ENCODE measurements at regions not wholly inside any gene's neighbourhood (a gene's known extent, or its start where the extent isn't known, plus 50 kb on each side); places are given as distances from the start of the nearest gene placed in this dataset.

DNA sequence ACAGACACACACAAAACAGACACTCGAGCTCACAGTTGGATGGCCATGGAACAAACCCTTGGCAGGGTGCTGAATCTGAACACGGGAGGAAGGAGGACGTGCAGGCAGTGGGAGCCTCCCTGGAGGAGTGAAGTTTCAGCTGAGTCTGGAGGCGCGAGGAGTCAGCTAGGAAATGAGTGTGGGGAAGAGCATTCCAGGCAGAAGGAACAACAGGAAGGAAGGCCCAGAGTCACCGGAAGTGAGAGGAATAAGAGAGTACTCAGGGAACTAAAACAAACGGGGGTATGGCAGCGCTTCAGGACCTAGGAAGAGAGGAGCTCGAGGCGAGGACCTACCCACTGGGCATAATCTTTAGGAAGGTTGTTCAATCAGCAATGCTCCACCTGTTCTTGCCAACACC is 137.3 kb downstream of the SYF2 start:
- Histone ChIP-seq H3K27me3 (ENCODE audit: control insufficient read depth, insufficient read depth, low read length) (no peaks in the 10 kb centered on the region), H3K9ac (ENCODE audit: low read length in 3 of 3) (no peak overlapping the region), H3K27ac (ENCODE audit: low read depth in 2 of 2, low read length in 2 of 2) (no peak overlapping the region), H3K4me1 (ENCODE audit: control insufficient read depth in 2 of 3, insufficient read depth in 2 of 3, low read depth in 1 of 3, low read length in 3 of 3) (no peaks in the 10 kb centered on the region), H3K9me3 (ENCODE audit: control insufficient read depth in 2 of 3, insufficient read depth in 1 of 3, low read length in 3 of 3) (no peaks in the 10 kb centered on the region), H3K4me3 (ENCODE audit: low read length in 3 of 3) (no peak overlapping the region), H3K36me3 (ENCODE audit: control insufficient read depth in 2 of 3, insufficient read depth in 3 of 3, low read length in 3 of 3) (no peaks in the 10 kb centered on the region)
- TF ChIP-seq, protein P1, sequence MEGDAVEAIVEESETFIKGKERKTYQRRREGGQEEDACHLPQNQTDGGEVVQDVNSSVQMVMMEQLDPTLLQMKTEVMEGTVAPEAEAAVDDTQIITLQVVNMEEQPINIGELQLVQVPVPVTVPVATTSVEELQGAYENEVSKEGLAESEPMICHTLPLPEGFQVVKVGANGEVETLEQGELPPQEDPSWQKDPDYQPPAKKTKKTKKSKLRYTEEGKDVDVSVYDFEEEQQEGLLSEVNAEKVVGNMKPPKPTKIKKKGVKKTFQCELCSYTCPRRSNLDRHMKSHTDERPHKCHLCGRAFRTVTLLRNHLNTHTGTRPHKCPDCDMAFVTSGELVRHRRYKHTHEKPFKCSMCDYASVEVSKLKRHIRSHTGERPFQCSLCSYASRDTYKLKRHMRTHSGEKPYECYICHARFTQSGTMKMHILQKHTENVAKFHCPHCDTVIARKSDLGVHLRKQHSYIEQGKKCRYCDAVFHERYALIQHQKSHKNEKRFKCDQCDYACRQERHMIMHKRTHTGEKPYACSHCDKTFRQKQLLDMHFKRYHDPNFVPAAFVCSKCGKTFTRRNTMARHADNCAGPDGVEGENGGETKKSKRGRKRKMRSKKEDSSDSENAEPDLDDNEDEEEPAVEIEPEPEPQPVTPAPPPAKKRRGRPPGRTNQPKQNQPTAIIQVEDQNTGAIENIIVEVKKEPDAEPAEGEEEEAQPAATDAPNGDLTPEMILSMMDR (IDR thresholded peaks at IDR 0.05; ENCODE audit: borderline replicate concordance, extremely low read depth, insufficient read depth), result no peak
- FAIRE-seq (no peak), DNase-seq (no peak)
- intact Hi-C loops (cut with DNase I), result no loop called here

DNA sequence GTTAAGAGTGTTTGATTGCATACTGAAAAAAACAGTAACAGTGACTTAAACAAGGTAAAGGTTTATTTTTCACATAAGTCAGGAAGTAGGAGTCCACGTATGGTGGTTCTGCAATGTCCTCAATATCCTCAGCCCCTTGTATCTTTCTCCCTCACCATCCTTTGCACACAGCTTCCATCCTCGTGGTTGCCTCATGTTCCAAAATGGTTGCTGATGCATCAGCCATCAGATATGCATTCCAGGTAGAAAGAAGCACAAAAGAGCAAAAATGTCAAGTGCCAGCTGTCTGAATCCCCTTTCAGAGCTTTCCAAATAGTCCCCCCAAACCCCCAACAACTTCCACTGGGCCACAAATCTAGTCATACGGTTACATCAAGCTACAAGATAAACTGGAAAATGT is 138.1 kb downstream of the SYF2 start:
- FAIRE-seq, result no peak
- intact Hi-C loops (cut with DNase I), result no loop called here

DNA sequence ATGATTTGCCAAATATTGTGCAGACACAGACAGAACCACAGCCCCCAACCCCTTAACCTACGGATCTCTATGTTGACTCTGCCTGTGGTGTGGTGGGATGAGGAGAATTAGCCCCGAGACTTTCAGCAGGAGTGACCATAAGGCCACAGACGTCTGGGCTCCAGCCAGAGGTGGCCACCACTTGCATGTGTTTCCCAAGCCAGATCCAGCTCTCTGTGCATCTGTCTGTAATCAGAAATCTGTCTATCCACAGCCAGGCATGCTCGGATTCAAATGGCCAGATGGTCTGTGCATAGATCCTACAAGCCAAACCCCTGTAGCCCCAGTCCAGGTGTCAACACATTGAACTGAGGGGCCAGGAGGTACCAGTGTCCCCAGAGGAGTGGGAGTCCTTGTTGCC is 140.6 kb downstream of the SYF2 start:
- no peak overlapping the region for H3K9ac ChIP-seq (ENCODE audit: low read length in 3 of 3)
- H3K9me3 ChIP-seq (ENCODE audit: control insufficient read depth in 2 of 3, insufficient read depth in 1 of 3, low read length in 3 of 3), result no peaks in the 10 kb centered on the region
- H3K36me3 ChIP-seq (ENCODE audit: control insufficient read depth in 2 of 3, insufficient read depth in 3 of 3, low read length in 3 of 3), result no peaks in the 10 kb centered on the region
- TF ChIP-seq, protein P1 (IDR thresholded peaks at IDR 0.05; ENCODE audit: borderline replicate concordance, extremely low read depth, insufficient read depth), result no peak
- FAIRE-seq (no peak), DNase-seq (no peak)
- H3K27ac ChIP-seq (ENCODE audit: low read depth in 2 of 2, low read length in 2 of 2), result no peak overlapping the region
- intact Hi-C loops (cut with DNase I), result no loop called here
- no peaks in the 10 kb centered on the region for H3K4me1 ChIP-seq (ENCODE audit: control insufficient read depth in 2 of 3, insufficient read depth in 2 of 3, low read depth in 1 of 3, low read length in 3 of 3)
- no peaks in the 10 kb centered on the region for H3K27me3 ChIP-seq (ENCODE audit: control insufficient read depth, insufficient read depth, low read length)
- no peak overlapping the region for H3K4me3 ChIP-seq (ENCODE audit: low read length in 3 of 3)

More for the DNA sequence above, 138.1 kb downstream of the SYF2 start:
- H3K9ac ChIP-seq (ENCODE audit: low read length in 3 of 3), result no peak overlapping the region
- H3K36me3 ChIP-seq (ENCODE audit: control insufficient read depth in 2 of 3, insufficient read depth in 3 of 3, low read length in 3 of 3), result no peaks in the 10 kb centered on the region
- H3K4me3 ChIP-seq (ENCODE audit: low read length in 3 of 3), result no peak overlapping the region
- H3K27ac ChIP-seq (ENCODE audit: low read depth in 2 of 2, low read length in 2 of 2), result no peak overlapping the region
- DNase-seq, result no peak
- no peaks in the 10 kb centered on the region for H3K27me3 ChIP-seq (ENCODE audit: control insufficient read depth, insufficient read depth, low read length)
- no peaks in the 10 kb centered on the region for H3K9me3 ChIP-seq (ENCODE audit: control insufficient read depth in 2 of 3, insufficient read depth in 1 of 3, low read length in 3 of 3)
- TF ChIP-seq, protein P1 (IDR thresholded peaks at IDR 0.05; ENCODE audit: borderline replicate concordance, extremely low read depth, insufficient read depth), result no peak
- H3K4me1 ChIP-seq (ENCODE audit: control insufficient read depth in 2 of 3, insufficient read depth in 2 of 3, low read depth in 1 of 3, low read length in 3 of 3), result no peaks in the 10 kb centered on the region

GRCh38 chr1:25090707-25091422 is 141.4 kb downstream of the SYF2 start:
- TF ChIP-seq, protein P1 (IDR thresholded peaks at IDR 0.05; ENCODE audit: borderline replicate concordance, extremely low read depth, insufficient read depth), result no peak
- no peak for DNase-seq
- H3K9ac ChIP-seq (ENCODE audit: low read length in 3 of 3), result no peak overlapping the region
- H3K36me3 ChIP-seq (ENCODE audit: control insufficient read depth in 2 of 3, insufficient read depth in 3 of 3, low read length in 3 of 3), result no peaks in the 10 kb centered on the region
- no peak overlapping the region for H3K4me3 ChIP-seq (ENCODE audit: low read length in 3 of 3)
- no peak for FAIRE-seq
- intact Hi-C loops (cut with DNase I), result no loop called here
- no peaks in the 10 kb centered on the region for H3K4me1 ChIP-seq (ENCODE audit: control insufficient read depth in 2 of 3, insufficient read depth in 2 of 3, low read depth in 1 of 3, low read length in 3 of 3)
- H3K27ac ChIP-seq (ENCODE audit: low read depth in 2 of 2, low read length in 2 of 2), result no peak overlapping the region
- H3K9me3 ChIP-seq (ENCODE audit: control insufficient read depth in 2 of 3, insufficient read depth in 1 of 3, low read length in 3 of 3), result no peaks in the 10 kb centered on the region
- H3K27me3 ChIP-seq (ENCODE audit: control insufficient read depth, insufficient read depth, low read length), result no peaks in the 10 kb centered on the region
